Fibroblast of lung (primary cell): ENCODE measurements at regions not wholly inside any gene's neighbourhood (a gene's known extent, or its start where the extent isn't known, plus 50 kb on each side); places are given as distances from the start of the nearest gene placed in this dataset.

ENCODE experiments used
- EZH2 ChIP-seq: IDR thresholded peaks from 2 replicates; pipeline ENCODE4 v1.5.1; 2012; ENCODE audit warnings: low read length, control low read depth, mild to moderate bottlenecking; ENCODE audit errors: missing control alignments
- TF ChIP-seq, protein P1 (sequence below), 2 donors: IDR thresholded peaks in 1 of 2; conservative IDR thresholded peaks in 1 of 2; 1 replicate in 1 of 2; 2 replicates in 1 of 2; pipeline ENCODE4 v1.5.1; 2011 to 2012; ENCODE audit warnings: low read length in 2 of 2, control low read depth in 1 of 2, inconsistent platforms in 1 of 2, low read depth in 1 of 2, mild to moderate bottlenecking in 1 of 2

DNA sequence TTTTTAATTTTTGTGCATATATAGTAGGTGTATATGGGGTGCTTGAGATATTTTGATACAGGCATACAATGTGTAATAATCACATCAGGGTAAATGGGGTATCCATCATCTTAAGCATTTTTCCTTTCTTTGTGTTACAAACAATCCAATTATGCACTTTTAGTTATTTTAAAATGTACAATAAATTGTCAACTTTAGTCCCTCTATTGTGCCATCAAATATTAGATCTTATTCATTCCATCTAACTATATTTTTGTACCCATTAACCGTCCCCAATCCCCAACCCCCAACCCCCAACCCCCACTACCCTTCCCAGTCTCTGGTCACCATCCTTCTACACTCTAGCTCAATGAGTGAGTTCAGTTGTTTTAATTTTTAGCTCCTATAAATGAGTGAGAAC is 335.1 kb upstream of the C11orf87 start:
- TF ChIP-seq, protein P1, sequence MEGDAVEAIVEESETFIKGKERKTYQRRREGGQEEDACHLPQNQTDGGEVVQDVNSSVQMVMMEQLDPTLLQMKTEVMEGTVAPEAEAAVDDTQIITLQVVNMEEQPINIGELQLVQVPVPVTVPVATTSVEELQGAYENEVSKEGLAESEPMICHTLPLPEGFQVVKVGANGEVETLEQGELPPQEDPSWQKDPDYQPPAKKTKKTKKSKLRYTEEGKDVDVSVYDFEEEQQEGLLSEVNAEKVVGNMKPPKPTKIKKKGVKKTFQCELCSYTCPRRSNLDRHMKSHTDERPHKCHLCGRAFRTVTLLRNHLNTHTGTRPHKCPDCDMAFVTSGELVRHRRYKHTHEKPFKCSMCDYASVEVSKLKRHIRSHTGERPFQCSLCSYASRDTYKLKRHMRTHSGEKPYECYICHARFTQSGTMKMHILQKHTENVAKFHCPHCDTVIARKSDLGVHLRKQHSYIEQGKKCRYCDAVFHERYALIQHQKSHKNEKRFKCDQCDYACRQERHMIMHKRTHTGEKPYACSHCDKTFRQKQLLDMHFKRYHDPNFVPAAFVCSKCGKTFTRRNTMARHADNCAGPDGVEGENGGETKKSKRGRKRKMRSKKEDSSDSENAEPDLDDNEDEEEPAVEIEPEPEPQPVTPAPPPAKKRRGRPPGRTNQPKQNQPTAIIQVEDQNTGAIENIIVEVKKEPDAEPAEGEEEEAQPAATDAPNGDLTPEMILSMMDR (conservative IDR thresholded peaks at IDR 0.05 in 1 of 2, IDR thresholded peaks at IDR 0.05 in 1 of 2; ENCODE audit: low read depth in 1 of 2, low read length in 2 of 2): no peak
- TF ChIP-seq EZH2: no peak
